ENCODE measurements at regions not wholly inside any gene's neighbourhood (a gene's known extent, or its start where the extent isn't known, plus 50 kb on each side); places are given as distances from the start of the nearest gene placed in this dataset.
A peak's percentile ranks its signal among the peaks of the same experiment; 100 is the strongest.

DNA sequence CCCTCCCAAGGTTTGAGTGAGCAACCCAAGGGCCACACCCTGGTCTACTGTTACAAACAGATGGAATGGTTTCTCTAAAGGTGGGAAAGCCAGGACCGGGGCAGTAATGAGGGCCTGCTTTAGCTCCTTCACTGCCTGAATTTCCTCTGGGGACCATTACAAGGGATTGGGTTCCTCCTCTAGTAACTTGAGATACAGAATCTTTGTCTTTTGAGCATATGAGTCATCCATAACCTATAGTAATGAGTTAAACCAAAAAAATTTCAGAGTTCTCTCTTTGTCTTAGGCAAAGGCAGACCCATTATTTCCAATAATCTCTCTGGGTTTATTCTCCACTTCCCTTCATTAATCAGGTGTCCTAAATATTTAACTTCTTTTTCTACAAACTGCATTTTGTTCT, 618.8 kb downstream of the HINT1 start:
- no TSS peak for BruUV-seq (replicated peaks)
- H3K4me1 ChIP-seq (ENCODE audit: control insufficient read depth in 1 of 2, insufficient read depth in 2 of 2, low read length in 2 of 2) = peaks cover 28 to 65% of the 10 kb centered on the region in 2 experiments
- CTCF ChIA-PET = no interaction called here

GRCh38 chr5:130545291-130545690, 619.8 kb downstream of the HINT1 start:
- no peak overlapping the region for H3K9ac ChIP-seq (ENCODE audit: low read length)
- intact Hi-C loops (cut with micrococcal nuclease) = no loop called here
- CTCF ChIA-PET = interaction anchor here (1.0 kb wide), 1 partner anchor 346 kb away, joined by 4 read pairs; no protein-coding TSS in a partner anchor
- RAD21 ChIA-PET (ENCODE audit: low non-redundant PET in 1 of 2, low total read pairs in 2 of 2, uncharacterized antibody in 2 of 2, unreplicated experiment in 2 of 2) = no interaction called here
- no peaks in the 10 kb centered on the region for H3K79me2 ChIP-seq (ENCODE audit: insufficient read depth, low read length)
- no peak overlapping the region for H3K4me3 ChIP-seq (replicated peaks in 1 of 2; ENCODE audit: low read depth in 1 of 2, low read length in 2 of 2)
- ATAC-seq (no peak), DNase-seq (ENCODE audit: low read depth, low spot score) (no peak)
- TF ChIP-seq JUND (IDR thresholded peaks at IDR 0.05) = 0 out of 2 replicates have a peak, but pooled peaks have one; percentile 16
- 0 out of 2 replicates have a peak, but pooled peaks have one; percentile 36 for TF ChIP-seq CBX3 (IDR thresholded peaks at IDR 0.05; ENCODE audit: low read depth)
- TF ChIP-seq RAD21 (IDR thresholded peaks at IDR 0.05; ENCODE audit: low read depth) = peak; percentile 68
- peak; percentile 11; the same call in 1 of the 2 replicates for TF ChIP-seq CEBPB (IDR thresholded peaks at IDR 0.05; ENCODE audit: low read depth)
- TF ChIP-seq SIN3A (IDR thresholded peaks at IDR 0.05; ENCODE audit: low read depth) = no peak
- TF ChIP-seq EGR1 (IDR thresholded peaks at IDR 0.05; ENCODE audit: low read depth) = no peak
- TF ChIP-seq CTCF (IDR thresholded peaks at IDR 0.05 in 2 of 3, conservative IDR thresholded peaks at IDR 0.05 in 1 of 3; ENCODE audit: borderline replicate concordance in 1 of 3, insufficient read depth in 1 of 3, low read depth in 2 of 3, low read length in 2 of 3) = peak in 2 of 3 experiments; percentile 26 to 37; a peak in 2 of 6 replicates
- no peak for TF ChIP-seq SP1 (IDR thresholded peaks at IDR 0.05; ENCODE audit: low read depth)
- TF ChIP-seq, protein P1, sequence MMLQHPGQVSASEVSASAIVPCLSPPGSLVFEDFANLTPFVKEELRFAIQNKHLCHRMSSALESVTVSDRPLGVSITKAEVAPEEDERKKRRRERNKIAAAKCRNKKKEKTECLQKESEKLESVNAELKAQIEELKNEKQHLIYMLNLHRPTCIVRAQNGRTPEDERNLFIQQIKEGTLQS (IDR thresholded peaks at IDR 0.05) = no peak
- no peak overlapping the region for H3K4me2 ChIP-seq (ENCODE audit: low read length)
- BruUV-seq (replicated peaks) = no TSS peak
- no peaks in the 10 kb centered on the region for H3K9me3 ChIP-seq (ENCODE audit: control insufficient read depth in 1 of 2, insufficient read depth in 1 of 2, low read depth in 1 of 2, low read length in 2 of 2)
- POLR2A ChIA-PET = no interaction called here
- no peaks in the 10 kb centered on the region for H3K27me3 ChIP-seq (ENCODE audit: insufficient read depth, low read length)
- no peak overlapping the region for H3K27ac ChIP-seq (ENCODE audit: low read depth, low read length)
- no peaks in the 10 kb centered on the region for H3K9me2 ChIP-seq (ENCODE audit: insufficient read depth)
- H3K4me1 ChIP-seq (ENCODE audit: control insufficient read depth in 1 of 2, insufficient read depth in 2 of 2, low read length in 2 of 2) = peaks cover 20 to 58% of the 10 kb centered on the region in 2 experiments
- H2AFZ ChIP-seq (ENCODE audit: low read depth, low read length, poor library complexity, severe bottlenecking) = no peak overlapping the region
- no peaks in the 10 kb centered on the region for H4K20me1 ChIP-seq (ENCODE audit: insufficient read depth)
- H3K36me3 ChIP-seq (ENCODE audit: control insufficient read depth in 1 of 2, insufficient read depth in 2 of 2, low read length in 2 of 2) = no peaks in the 10 kb centered on the region

More for the DNA sequence above, 618.8 kb downstream of the HINT1 start:
- DNase-seq (ENCODE audit: low read depth, low spot score) (no peak), ATAC-seq (no peak)
- H3K9ac ChIP-seq (ENCODE audit: low read length) = no peak overlapping the region
- H3K9me3 ChIP-seq (ENCODE audit: control insufficient read depth in 1 of 2, insufficient read depth in 1 of 2, low read depth in 1 of 2, low read length in 2 of 2) = no peaks in the 10 kb centered on the region
- no peaks in the 10 kb centered on the region for H3K79me2 ChIP-seq (ENCODE audit: insufficient read depth, low read length)
- no peak overlapping the region for H3K4me3 ChIP-seq (replicated peaks in 1 of 2; ENCODE audit: low read depth in 1 of 2, low read length in 2 of 2)
- H3K27ac ChIP-seq (ENCODE audit: low read depth, low read length) = no peak overlapping the region
- H3K9me2 ChIP-seq (ENCODE audit: insufficient read depth) = no peaks in the 10 kb centered on the region
- H2AFZ ChIP-seq (ENCODE audit: low read depth, low read length, poor library complexity, severe bottlenecking) = no peak overlapping the region
- POLR2A ChIA-PET = no interaction called here
- H3K36me3 ChIP-seq (ENCODE audit: control insufficient read depth in 1 of 2, insufficient read depth in 2 of 2, low read length in 2 of 2) = no peaks in the 10 kb centered on the region
- H3K27me3 ChIP-seq (ENCODE audit: insufficient read depth, low read length) = no peaks in the 10 kb centered on the region
- intact Hi-C loops (cut with micrococcal nuclease) = no loop called here
- TF ChIP-seq FOSL1 (IDR thresholded peaks at IDR 0.05; ENCODE audit: low read depth) (0 out of 2 replicates have a peak, but pooled peaks have one; percentile 8), SRF (IDR thresholded peaks at IDR 0.05; ENCODE audit: low read depth) (no peak)
- H3K4me2 ChIP-seq (ENCODE audit: low read length) = peak overlapping the region; percentile 39
- H4K20me1 ChIP-seq (ENCODE audit: insufficient read depth) = no peaks in the 10 kb centered on the region
- RAD21 ChIA-PET (ENCODE audit: low non-redundant PET in 1 of 2, low total read pairs in 2 of 2, uncharacterized antibody in 2 of 2, unreplicated experiment in 2 of 2) = no interaction called here

Data from HCT116 (cell line).